Activated naive CD4-positive, alpha-beta T cell treated with anti-CD3 and anti-CD28 coated beads, Interleukin-2, amount 10 ng/mL, durations not matched to agents 7 days and 5 days (primary cell): ENCODE measurements at regions not wholly inside any gene's neighbourhood (a gene's known extent, or its start where the extent isn't known, plus 50 kb on each side); places are given as distances from the start of the nearest gene placed in this dataset.
"Not testable (repeated sequence)": the region's sequence is repeated elsewhere in the genome, so short reads cannot be mapped to it uniquely, and the experiment has no call there.

ENCODE experiments used
- CTCF ChIA-PET: fragments of 350-600 bp; sonication (Branson Sonifier 250); formaldehyde crosslinking; loops from one replicate; lab custom pipeline; 2021; ENCODE audit warnings: antibody characterized with exemption; lab: Charles Lee
- DNase-seq: peaks from one replicate; pipeline ENCODE4 v3.0.0-alpha.2; 2020
- H3K27ac Mint-ChIP-seq: one replicate; pipeline ENCODE4 v1.8.0; 2021; ENCODE audit warnings: mild to moderate bottlenecking, moderate library complexity, mixed read lengths
- H3K27me3 Mint-ChIP-seq: one replicate; pipeline ENCODE4 v1.8.0; 2021; ENCODE audit warnings: mild to moderate bottlenecking, mixed read lengths
- H3K36me3 Mint-ChIP-seq: one replicate; pipeline ENCODE4 v1.8.0; 2021; ENCODE audit warnings: mixed read lengths
- H3K4me1 Mint-ChIP-seq: one replicate; pipeline ENCODE4 v1.8.0; 2021; ENCODE audit warnings: mixed read lengths
- H3K4me3 Mint-ChIP-seq: one replicate; pipeline ENCODE4 v1.8.0; 2021; ENCODE audit warnings: mild to moderate bottlenecking, moderate library complexity, mixed read lengths
- H3K9me3 Mint-ChIP-seq: one replicate; pipeline ENCODE4 v1.8.0; 2021; ENCODE audit warnings: mixed read lengths

- no peaks in the 10 kb centered on the region for H3K27me3 Mint-ChIP-seq
- no peak overlapping the region for H3K27ac Mint-ChIP-seq
- CTCF ChIA-PET: no interaction called here
- no peaks in the 10 kb centered on the region for H3K9me3 Mint-ChIP-seq
- no peak for DNase-seq
- H3K36me3 Mint-ChIP-seq: no peaks in the 10 kb centered on the region
- H3K4me3 Mint-ChIP-seq: no peak overlapping the region
- H3K4me1 Mint-ChIP-seq: no peaks in the 10 kb centered on the region
Observed at GRCh38 chr6:112597176-112597575, 250.0 kb downstream of the RFPL4B start.

GRCh38 chr6:112600168-112600567 is 253.0 kb downstream of the RFPL4B start:
- Mint-ChIP-seq H3K36me3 (no peaks in the 10 kb centered on the region), H3K27me3 (no peaks in the 10 kb centered on the region), H3K9me3 (no peaks in the 10 kb centered on the region), H3K4me1 (no peaks in the 10 kb centered on the region), H3K27ac (no peak overlapping the region), H3K4me3 (no peak overlapping the region)
- DNase-seq: no peak
- CTCF ChIA-PET: no interaction called here

- H3K27ac Mint-ChIP-seq: no peak overlapping the region
- DNase-seq: no peak
- H3K4me3 Mint-ChIP-seq: no peak overlapping the region
- H3K36me3 Mint-ChIP-seq: no peaks in the 10 kb centered on the region
- H3K4me1 Mint-ChIP-seq: no peaks in the 10 kb centered on the region
- H3K27me3 Mint-ChIP-seq: no peaks in the 10 kb centered on the region
- CTCF ChIA-PET: no interaction called here
- H3K9me3 Mint-ChIP-seq: peaks cover 6% of the 10 kb centered on the region
Observed at GRCh38 chr6:112603726-112604125, 256.6 kb downstream of the RFPL4B start.

- no peaks in the 10 kb centered on the region for H3K27me3 Mint-ChIP-seq
- DNase-seq: no peak
- H3K4me3 Mint-ChIP-seq: no peak overlapping the region
- H3K4me1 Mint-ChIP-seq: no peaks in the 10 kb centered on the region
- peaks cover 7% of the 10 kb centered on the region for H3K9me3 Mint-ChIP-seq
- CTCF ChIA-PET: no interaction called here
- H3K36me3 Mint-ChIP-seq: no peaks in the 10 kb centered on the region
- no peak overlapping the region for H3K27ac Mint-ChIP-seq
Observed at GRCh38 chr6:112606656-112607435, 259.7 kb downstream of the RFPL4B start.

GRCh38 chr6:112608925-112609324 is 261.8 kb downstream of the RFPL4B start:
- H3K27ac Mint-ChIP-seq: not testable (repeated sequence)

GRCh38 chr6:112613410-112613809 is 266.3 kb downstream of the RFPL4B start:
- H3K27ac Mint-ChIP-seq: no peak overlapping the region
- CTCF ChIA-PET: no interaction called here
- H3K9me3 Mint-ChIP-seq: peaks cover 8% of the 10 kb centered on the region
- H3K27me3 Mint-ChIP-seq: no peaks in the 10 kb centered on the region
- no peaks in the 10 kb centered on the region for H3K36me3 Mint-ChIP-seq
- no peak overlapping the region for H3K4me3 Mint-ChIP-seq
- no peaks in the 10 kb centered on the region for H3K4me1 Mint-ChIP-seq
- no peak for DNase-seq

More at GRCh38 chr6:112608925-112609324, 261.8 kb downstream of the RFPL4B start:
- H3K9me3 Mint-ChIP-seq, H3K27me3 Mint-ChIP-seq, H3K36me3 Mint-ChIP-seq, CTCF ChIA-PET, DNase-seq, H3K4me3 Mint-ChIP-seq, H3K4me1 Mint-ChIP-seq: not testable (repeated sequence)

GRCh38 chr6:112618849-112619248 is 271.7 kb downstream of the RFPL4B start:
- Mint-ChIP-seq H3K4me1 (no peaks in the 10 kb centered on the region), H3K27ac (no peak overlapping the region), H3K4me3 (no peak overlapping the region), H3K36me3 (no peaks in the 10 kb centered on the region), H3K9me3 (peaks cover 3% of the 10 kb centered on the region), H3K27me3 (no peaks in the 10 kb centered on the region)
- CTCF ChIA-PET: no interaction called here
- no peak for DNase-seq

GRCh38 chr6:112620812-112621569 is 273.9 kb downstream of the RFPL4B start:
- Mint-ChIP-seq H3K36me3 (no peaks in the 10 kb centered on the region), H3K4me1 (no peaks in the 10 kb centered on the region), H3K4me3 (no peak overlapping the region), H3K27me3 (no peaks in the 10 kb centered on the region), H3K27ac (no peak overlapping the region), H3K9me3 (peaks cover 3% of the 10 kb centered on the region)
- CTCF ChIA-PET: no interaction called here
- DNase-seq: no peak

- DNase-seq: no peak
- H3K27me3 Mint-ChIP-seq: no peaks in the 10 kb centered on the region
- no peaks in the 10 kb centered on the region for H3K36me3 Mint-ChIP-seq
- no peaks in the 10 kb centered on the region for H3K4me1 Mint-ChIP-seq
- H3K27ac Mint-ChIP-seq: no peak overlapping the region
- H3K9me3 Mint-ChIP-seq: peaks cover 3% of the 10 kb centered on the region
- no peak overlapping the region for H3K4me3 Mint-ChIP-seq
- CTCF ChIA-PET: no interaction called here
Observed at GRCh38 chr6:112622036-112622435, 274.9 kb downstream of the RFPL4B start.

GRCh38 chr6:112626468-112627082 is 279.4 kb downstream of the RFPL4B start:
- H3K4me3 Mint-ChIP-seq: no peak overlapping the region
- H3K36me3 Mint-ChIP-seq: no peaks in the 10 kb centered on the region
- no peaks in the 10 kb centered on the region for H3K9me3 Mint-ChIP-seq
- H3K27me3 Mint-ChIP-seq: no peaks in the 10 kb centered on the region
- H3K4me1 Mint-ChIP-seq: no peaks in the 10 kb centered on the region
- no peak for DNase-seq
- H3K27ac Mint-ChIP-seq: no peak overlapping the region
- CTCF ChIA-PET: no interaction called here

GRCh38 chr6:112634376-112634775 is 287.2 kb downstream of the RFPL4B start:
- Mint-ChIP-seq H3K9me3 (no peaks in the 10 kb centered on the region), H3K36me3 (no peaks in the 10 kb centered on the region), H3K4me1 (no peaks in the 10 kb centered on the region), H3K27ac (no peak overlapping the region), H3K4me3 (no peak overlapping the region), H3K27me3 (no peaks in the 10 kb centered on the region)
- CTCF ChIA-PET: no interaction called here
- no peak for DNase-seq

- no peak for DNase-seq
- Mint-ChIP-seq H3K4me3 (no peak overlapping the region), H3K9me3 (no peaks in the 10 kb centered on the region), H3K27ac (no peak overlapping the region), H3K36me3 (no peaks in the 10 kb centered on the region), H3K27me3 (no peaks in the 10 kb centered on the region), H3K4me1 (no peaks in the 10 kb centered on the region)
- CTCF ChIA-PET: no interaction called here
Observed at GRCh38 chr6:112636650-112637262, 289.6 kb downstream of the RFPL4B start.

GRCh38 chr6:112639391-112639831 is 292.3 kb downstream of the RFPL4B start:
- no peaks in the 10 kb centered on the region for H3K4me1 Mint-ChIP-seq
- no peaks in the 10 kb centered on the region for H3K36me3 Mint-ChIP-seq
- DNase-seq: no peak
- no peaks in the 10 kb centered on the region for H3K27me3 Mint-ChIP-seq
- no peak overlapping the region for H3K27ac Mint-ChIP-seq
- no peak overlapping the region for H3K4me3 Mint-ChIP-seq
- no peaks in the 10 kb centered on the region for H3K9me3 Mint-ChIP-seq
- CTCF ChIA-PET: no interaction called here

GRCh38 chr6:112640891-112641290 is 293.8 kb downstream of the RFPL4B start:
- CTCF ChIA-PET: no interaction called here
- Mint-ChIP-seq H3K27me3 (no peaks in the 10 kb centered on the region), H3K27ac (no peak overlapping the region), H3K9me3 (no peaks in the 10 kb centered on the region), H3K4me3 (no peak overlapping the region), H3K4me1 (no peaks in the 10 kb centered on the region), H3K36me3 (no peaks in the 10 kb centered on the region)
- DNase-seq: no peak
